Hepatocyte (in vitro differentiated cells): ENCODE measurements at regions not wholly inside any gene's neighbourhood (a gene's known extent, or its start where the extent isn't known, plus 50 kb on each side); places are given as distances from the start of the nearest gene placed in this dataset.

ENCODE experiments used
- CTCF ChIP-seq: fragments of 200-600 bp; sonication (generic); IDR thresholded peaks from 2 replicates; pipeline ENCODE4 v1.5.1; 2016; ENCODE audit warnings: antibody characterized with exemption, mild to moderate bottlenecking; ENCODE audit not compliant: poor library complexity
- EZH2 ChIP-seq: fragments of 200-600 bp; sonication (generic); IDR thresholded peaks from 2 replicates; pipeline ENCODE4 v1.6.1; 2016; ENCODE audit warnings: antibody characterized with exemption, mild to moderate bottlenecking, borderline replicate concordance
- EZH2phosphoT487 ChIP-seq: fragments of 200-600 bp; sonication (generic); IDR thresholded peaks from one replicate; pipeline ENCODE4 v1.6.1; 2018; ENCODE audit warnings: antibody characterized with exemption, mild to moderate bottlenecking, low read depth, moderate library complexity; ENCODE audit not compliant: unreplicated experiment, severe bottlenecking

GRCh38 chr5:24161559-24161958 lies 483.2 kb downstream of the CDH10 start:
- TF ChIP-seq CTCF: no peak
- no peak for TF ChIP-seq EZH2
- TF ChIP-seq EZH2phosphoT487: no peak
